ENCODE measurements at regions not wholly inside any gene's neighbourhood (a gene's known extent, or its start where the extent isn't known, plus 50 kb on each side); places are given as distances from the start of the nearest gene placed in this dataset.
A peak's percentile ranks its signal among the peaks of the same experiment; 100 is the strongest.
"Not testable (repeated sequence)": the region's sequence is repeated elsewhere in the genome, so short reads cannot be mapped to it uniquely, and the experiment has no call there.

DNA sequence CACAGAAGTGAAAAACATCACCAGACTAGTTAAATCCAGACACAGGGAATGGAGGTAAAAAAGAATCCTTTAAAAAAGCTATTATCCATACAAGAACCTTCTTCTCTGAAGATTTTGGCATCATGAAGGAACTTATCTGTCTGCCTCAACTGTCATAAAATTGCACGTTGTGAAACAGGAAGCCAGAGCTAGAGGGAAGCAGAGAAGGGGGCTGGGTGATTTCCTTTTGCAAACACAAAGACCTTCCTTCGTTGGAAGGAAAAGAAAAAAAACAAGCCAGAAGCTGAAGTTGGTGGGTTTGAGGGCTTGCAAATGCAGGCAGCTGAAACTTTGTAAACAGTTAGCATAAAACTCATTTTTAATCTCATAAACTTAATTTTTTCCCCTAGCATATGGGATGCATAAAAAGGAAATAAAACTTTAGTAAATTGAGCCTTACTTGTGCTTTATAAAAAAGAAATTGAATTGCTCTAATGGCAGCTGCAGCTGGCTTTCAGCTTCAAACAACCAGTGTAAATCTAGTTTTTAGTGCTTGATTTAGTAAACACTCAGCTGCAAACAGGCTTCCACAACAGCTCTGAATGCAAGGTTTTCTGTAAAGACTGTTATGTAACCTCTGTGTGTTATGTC is 101.6 kb downstream of the OTUD1 start:
- TF ChIP-seq, protein P1, sequence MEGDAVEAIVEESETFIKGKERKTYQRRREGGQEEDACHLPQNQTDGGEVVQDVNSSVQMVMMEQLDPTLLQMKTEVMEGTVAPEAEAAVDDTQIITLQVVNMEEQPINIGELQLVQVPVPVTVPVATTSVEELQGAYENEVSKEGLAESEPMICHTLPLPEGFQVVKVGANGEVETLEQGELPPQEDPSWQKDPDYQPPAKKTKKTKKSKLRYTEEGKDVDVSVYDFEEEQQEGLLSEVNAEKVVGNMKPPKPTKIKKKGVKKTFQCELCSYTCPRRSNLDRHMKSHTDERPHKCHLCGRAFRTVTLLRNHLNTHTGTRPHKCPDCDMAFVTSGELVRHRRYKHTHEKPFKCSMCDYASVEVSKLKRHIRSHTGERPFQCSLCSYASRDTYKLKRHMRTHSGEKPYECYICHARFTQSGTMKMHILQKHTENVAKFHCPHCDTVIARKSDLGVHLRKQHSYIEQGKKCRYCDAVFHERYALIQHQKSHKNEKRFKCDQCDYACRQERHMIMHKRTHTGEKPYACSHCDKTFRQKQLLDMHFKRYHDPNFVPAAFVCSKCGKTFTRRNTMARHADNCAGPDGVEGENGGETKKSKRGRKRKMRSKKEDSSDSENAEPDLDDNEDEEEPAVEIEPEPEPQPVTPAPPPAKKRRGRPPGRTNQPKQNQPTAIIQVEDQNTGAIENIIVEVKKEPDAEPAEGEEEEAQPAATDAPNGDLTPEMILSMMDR (IDR thresholded peaks at IDR 0.05) = no peak
- no peak for DNase-seq (ENCODE audit: low spot score)
- ATAC-seq (ENCODE audit: low FRiP score) = no peak

DNA sequence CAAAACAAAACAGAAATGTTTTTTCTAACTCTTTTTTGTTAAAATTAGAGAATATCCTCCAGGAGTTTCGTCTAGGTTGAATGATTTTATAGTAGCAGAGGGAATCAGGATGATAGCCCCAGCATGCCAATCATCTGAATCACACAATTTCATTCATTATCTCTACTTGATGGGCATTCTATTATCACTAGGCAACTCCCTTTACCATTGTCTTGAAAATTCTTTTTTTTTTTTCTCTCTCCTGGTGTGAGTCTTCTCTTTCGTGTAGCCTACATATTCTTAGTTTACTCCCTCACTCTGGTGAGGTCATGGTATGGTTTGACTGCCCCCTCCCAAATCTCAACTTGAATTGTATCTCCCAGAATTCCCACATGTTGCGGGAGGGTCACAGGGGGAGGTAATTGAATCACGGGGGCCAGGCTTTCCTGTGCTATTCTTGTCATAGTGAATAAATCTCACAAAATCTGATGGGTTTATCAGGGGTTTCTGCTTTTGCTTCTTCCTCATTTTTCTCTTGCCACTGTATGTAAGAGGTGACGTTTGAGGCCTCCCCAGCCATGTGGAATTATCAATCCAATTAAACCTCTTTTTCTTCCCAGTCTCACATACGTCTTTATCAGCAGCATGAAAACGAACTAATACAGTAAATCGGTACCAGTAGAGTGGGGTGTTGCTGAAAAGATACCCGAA is 105.0 kb downstream of the OTUD1 start:
- TF ChIP-seq, protein P1 (IDR thresholded peaks at IDR 0.05) = no peak
- no peak for DNase-seq (ENCODE audit: low spot score)
- no peak for ATAC-seq (ENCODE audit: low FRiP score)

DNA sequence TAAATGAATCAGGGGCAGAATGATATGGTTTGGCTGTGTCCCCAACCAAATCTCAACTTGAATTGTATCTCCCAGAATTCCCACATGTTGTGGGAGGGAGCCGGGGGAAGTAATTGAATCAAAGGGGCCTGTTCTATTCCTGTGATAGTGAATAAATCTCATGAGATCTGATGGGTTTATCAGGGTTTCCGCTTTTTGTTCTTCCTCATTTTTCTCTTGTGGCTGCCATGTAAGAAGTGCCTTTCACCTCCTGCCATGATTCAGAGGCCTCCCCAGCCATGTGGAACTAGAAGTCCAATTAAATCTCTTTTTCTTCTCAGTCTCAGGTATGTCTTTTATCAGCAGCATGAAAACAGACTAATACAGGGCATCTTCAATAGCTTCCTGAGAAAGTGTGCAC is 107.0 kb downstream of the OTUD1 start:
- not testable (repeated sequence) for ATAC-seq (ENCODE audit: low FRiP score); DNase-seq (ENCODE audit: low spot score)

DNA sequence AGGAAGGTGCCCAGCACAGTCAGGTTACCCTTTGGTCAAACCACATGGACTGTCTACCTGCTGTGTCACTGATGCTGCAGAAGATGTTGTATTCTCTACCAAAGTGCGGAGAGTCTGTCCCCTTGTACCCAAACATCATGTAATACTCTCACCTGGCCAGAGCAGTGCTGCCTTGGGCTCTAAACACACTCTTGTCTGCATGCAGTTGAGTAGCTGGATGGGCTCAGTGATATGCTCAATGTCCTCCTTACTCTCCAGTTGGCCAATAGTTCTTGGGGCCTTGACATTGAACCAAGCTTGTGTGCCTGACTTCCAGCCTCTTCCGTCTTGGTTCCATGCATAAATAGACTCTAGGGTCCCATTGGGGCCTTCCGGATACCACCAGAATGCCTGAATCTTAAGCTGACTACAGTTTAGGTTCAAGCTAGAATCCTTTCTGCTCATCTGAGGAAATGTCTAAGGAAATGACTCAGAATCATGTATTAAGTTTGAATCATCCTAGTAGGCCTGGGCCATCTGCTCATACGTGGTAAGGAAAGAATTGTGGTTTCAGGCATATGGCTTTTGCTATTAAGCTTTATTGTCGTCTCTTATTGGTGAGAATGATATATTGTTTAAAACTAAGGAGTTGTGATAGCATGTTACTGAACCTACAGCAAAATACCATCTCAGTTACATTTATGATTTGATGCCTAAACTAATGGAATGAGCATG is 118.0 kb downstream of the OTUD1 start:
- TF ChIP-seq, protein P1 (IDR thresholded peaks at IDR 0.05) = no peak
- ATAC-seq (ENCODE audit: low FRiP score) (no peak), DNase-seq (ENCODE audit: low spot score) (no peak)

DNA sequence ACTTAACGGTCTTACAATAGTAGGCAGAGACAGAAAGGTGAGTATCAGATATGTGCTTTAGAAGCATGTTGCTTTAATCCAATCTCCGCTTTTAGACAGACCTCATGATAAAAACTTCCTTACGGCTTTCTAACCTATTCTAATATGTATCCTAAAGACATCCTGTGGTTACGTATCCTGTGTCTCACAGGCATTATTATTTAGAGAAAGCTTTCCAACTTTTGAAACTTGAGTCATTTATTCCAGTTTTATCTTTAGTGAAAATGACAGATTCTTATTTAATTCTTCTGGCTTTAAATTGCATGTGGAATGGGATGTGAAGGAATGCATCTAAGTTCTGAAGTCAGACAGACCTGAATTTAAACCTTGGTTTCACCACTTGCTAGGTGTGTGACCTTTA is 118.9 kb downstream of the OTUD1 start:
- ATAC-seq (ENCODE audit: low FRiP score) = peak; percentile 52
- TF ChIP-seq, protein P1 (IDR thresholded peaks at IDR 0.05) = no peak
- no peak for DNase-seq (ENCODE audit: low spot score)

DNA sequence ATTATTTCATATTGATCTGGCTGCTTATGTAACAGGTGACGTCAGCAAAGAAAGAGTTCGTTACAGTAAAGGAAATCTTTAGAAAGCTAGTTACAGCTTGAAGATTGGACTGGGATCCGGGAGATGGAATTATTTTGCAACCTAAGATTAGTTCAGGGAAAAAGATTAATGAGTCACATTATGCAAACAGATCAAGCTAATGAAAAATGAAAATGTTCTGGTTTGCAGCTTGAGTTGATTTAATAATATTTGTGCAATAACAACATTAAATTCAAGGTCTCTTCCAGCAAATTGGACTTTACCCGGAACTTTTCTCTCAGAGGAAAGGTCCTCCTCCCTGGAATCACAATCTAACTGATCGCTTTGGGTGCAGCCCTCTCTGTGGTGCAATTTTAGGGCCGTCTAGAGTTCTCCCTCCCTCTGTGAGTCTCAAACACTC is 119.5 kb downstream of the OTUD1 start:
- ATAC-seq (ENCODE audit: low FRiP score) (peak; percentile 94), DNase-seq (ENCODE audit: low spot score) (no peak)
- TF ChIP-seq, protein P1 (IDR thresholded peaks at IDR 0.05) = no peak

DNA sequence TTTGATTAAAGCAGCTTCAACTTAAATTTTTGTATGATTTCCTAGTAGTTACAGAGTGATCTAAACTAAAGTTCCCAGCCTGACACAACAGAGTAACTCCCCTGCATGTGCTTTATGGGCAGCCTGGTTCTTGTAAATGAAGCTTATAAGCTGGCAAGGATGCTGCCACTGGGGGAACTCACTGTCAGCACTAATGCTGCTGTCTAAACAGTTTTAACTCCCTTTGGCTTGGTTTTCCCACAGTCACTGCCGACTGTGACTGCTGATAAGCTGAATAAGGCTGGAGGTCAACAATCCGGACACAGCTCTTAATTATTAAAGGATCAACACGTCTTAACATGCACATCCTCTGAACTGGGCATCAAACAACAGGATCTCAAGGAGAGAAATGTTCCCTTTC is 130.1 kb downstream of the OTUD1 start:
- ATAC-seq (ENCODE audit: low FRiP score) (no peak), DNase-seq (ENCODE audit: low spot score) (no peak)
- TF ChIP-seq, protein P1 (IDR thresholded peaks at IDR 0.05) = no peak
